ENCODE measurements at regions not wholly inside any gene's neighbourhood (a gene's known extent, or its start where the extent isn't known, plus 50 kb on each side); places are given as distances from the start of the nearest gene placed in this dataset.

DNA sequence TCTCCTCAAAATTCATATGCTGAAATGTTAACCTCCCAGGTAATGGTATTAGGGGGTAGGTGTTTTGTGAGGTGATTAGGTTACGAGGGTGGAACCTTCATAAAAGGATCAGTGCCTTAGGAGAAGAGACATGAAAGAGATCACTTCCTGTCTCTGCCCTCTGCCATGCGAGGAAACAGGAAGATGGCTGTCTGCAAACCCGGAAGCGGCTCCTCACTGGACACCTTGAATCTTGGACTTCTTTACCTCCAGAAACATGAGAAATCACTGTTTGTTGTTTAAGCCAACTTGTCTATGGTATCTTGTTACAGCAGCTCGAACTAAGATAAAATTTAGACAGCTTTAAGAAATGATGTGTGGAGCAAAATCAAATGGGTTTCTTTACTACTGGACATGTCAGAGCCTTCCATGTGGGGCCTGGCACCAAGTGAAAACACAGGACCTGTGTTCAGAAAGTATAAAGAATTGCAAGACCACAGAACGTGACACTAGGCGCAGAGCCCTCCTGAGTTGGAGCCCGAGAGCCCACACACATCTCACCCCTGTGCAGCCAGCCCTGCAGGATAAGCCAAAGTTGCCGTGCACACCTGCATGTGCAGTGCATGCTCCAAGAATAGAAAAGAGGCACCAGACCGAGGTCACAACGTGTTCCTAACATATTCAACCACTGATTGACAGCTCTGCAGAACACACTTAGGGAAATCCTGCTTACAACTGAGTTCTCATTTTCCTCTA lies 112.5 kb upstream of the UQCRFS1 start:
- TF ChIP-seq EP300 (IDR thresholded peaks at IDR 0.05) (no peak), POLR2A (IDR thresholded peaks at IDR 0.05) (no peak)
- TF ChIP-seq, protein P1, sequence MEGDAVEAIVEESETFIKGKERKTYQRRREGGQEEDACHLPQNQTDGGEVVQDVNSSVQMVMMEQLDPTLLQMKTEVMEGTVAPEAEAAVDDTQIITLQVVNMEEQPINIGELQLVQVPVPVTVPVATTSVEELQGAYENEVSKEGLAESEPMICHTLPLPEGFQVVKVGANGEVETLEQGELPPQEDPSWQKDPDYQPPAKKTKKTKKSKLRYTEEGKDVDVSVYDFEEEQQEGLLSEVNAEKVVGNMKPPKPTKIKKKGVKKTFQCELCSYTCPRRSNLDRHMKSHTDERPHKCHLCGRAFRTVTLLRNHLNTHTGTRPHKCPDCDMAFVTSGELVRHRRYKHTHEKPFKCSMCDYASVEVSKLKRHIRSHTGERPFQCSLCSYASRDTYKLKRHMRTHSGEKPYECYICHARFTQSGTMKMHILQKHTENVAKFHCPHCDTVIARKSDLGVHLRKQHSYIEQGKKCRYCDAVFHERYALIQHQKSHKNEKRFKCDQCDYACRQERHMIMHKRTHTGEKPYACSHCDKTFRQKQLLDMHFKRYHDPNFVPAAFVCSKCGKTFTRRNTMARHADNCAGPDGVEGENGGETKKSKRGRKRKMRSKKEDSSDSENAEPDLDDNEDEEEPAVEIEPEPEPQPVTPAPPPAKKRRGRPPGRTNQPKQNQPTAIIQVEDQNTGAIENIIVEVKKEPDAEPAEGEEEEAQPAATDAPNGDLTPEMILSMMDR (IDR thresholded peaks at IDR 0.05) = no peak
